LNCaP clone FGC (cell line): ENCODE measurements at regions not wholly inside any gene's neighbourhood (a gene's known extent, or its start where the extent isn't known, plus 50 kb on each side); places are given as distances from the start of the nearest gene placed in this dataset.

Experiments used
- DNase-seq: peaks from one replicate; pipeline ENCODE4 v3.0.0-alpha.2; 2011; ENCODE audit warnings: low read depth
- H3K4me3 ChIP-seq: 2 replicates; pipeline ENCODE4 v1.5.1; 2011; ENCODE audit warnings: mild to moderate bottlenecking, low read depth, low read length, control low read depth
- CTCF ChIP-seq: IDR thresholded peaks from 2 replicates; pipeline ENCODE4 v1.5.1; 2012; ENCODE audit warnings: mild to moderate bottlenecking; ENCODE audit not compliant: control insufficient read depth, insufficient read depth; ENCODE audit errors: extremely low read depth

GRCh38 chr10:63878428-63878827, 357.2 kb downstream of the REEP3 start:
- TF ChIP-seq CTCF, result no peak
- no peak for DNase-seq
- no peak overlapping the region for H3K4me3 ChIP-seq

GRCh38 chr10:63883861-63884260, 362.7 kb downstream of the REEP3 start:
- no peak for TF ChIP-seq CTCF
- DNase-seq, result no peak
- no peak overlapping the region for H3K4me3 ChIP-seq

GRCh38 chr10:63884426-63884825, 363.2 kb downstream of the REEP3 start:
- no peak for DNase-seq
- H3K4me3 ChIP-seq, result no peak overlapping the region
- no peak for TF ChIP-seq CTCF

- H3K4me3 ChIP-seq, result no peak overlapping the region
- DNase-seq, result no peak
- no peak for TF ChIP-seq CTCF
These were observed 364.0 kb downstream of the REEP3 start for GRCh38 chr10:63885156-63885555.

GRCh38 chr10:63886281-63887022, 365.3 kb downstream of the REEP3 start:
- no peak for TF ChIP-seq CTCF
- no peak for DNase-seq
- no peak overlapping the region for H3K4me3 ChIP-seq

- no peak overlapping the region for H3K4me3 ChIP-seq
- DNase-seq, result no peak
- peak; percentile 17; the same call in 1 of the 2 replicates for TF ChIP-seq CTCF
These were observed 365.9 kb downstream of the REEP3 start for GRCh38 chr10:63887023-63887589.
